GM12878 (cell line): ENCODE measurements at regions not wholly inside any gene's neighbourhood (a gene's known extent, or its start where the extent isn't known, plus 50 kb on each side); places are given as distances from the start of the nearest gene placed in this dataset.

ENCODE experiments used
- ATAC-seq: fragments of 200-7000 bp; cut with Tn5 transposase; 3 replicates; pipeline ENCODE4 v1.9.1; 2020; ENCODE audit warnings: mild to moderate bottlenecking, moderate library complexity
- BruUV-seq: library from RNA; stranded (reverse); fragments of 400-500 nt; replicated peaks from 2 replicates; lab custom pipeline; 2021; lab: Mats Ljungman, UMichigan
- CTCF ChIA-PET: fragments of 300-600 bp; sonication (Branson Sonifier 250); formaldehyde crosslinking; extraction: SDS; loops from one replicate; lab custom pipeline; 2021; ENCODE audit warnings: inconsistent platforms; lab: Yijun Ruan, JAX
- POLR2A ChIA-PET: fragments of 350-600 bp; formaldehyde crosslinking; extraction: SDS; loops from one replicate; lab custom pipeline; 2021; ENCODE audit warnings: inconsistent platforms; lab: Charles Lee
- RAD21 ChIA-PET: fragments of 300-600 bp; sonication (Branson Sonifier 250); formaldehyde crosslinking; loops from one replicate; lab custom pipeline; 2023; ENCODE audit warnings: antibody characterized with exemption; ENCODE audit not compliant: unreplicated experiment; lab: Charles Lee
- SMC1A ChIA-PET: fragments of 300-600 bp; sonication (Branson Sonifier 250); formaldehyde crosslinking; loops from one replicate; lab custom pipeline; 2023; ENCODE audit not compliant: unreplicated experiment, uncharacterized antibody; lab: Charles Lee
- DNase-seq: peaks from one replicate; pipeline ENCODE4 v3.0.0-alpha.2; 2011; ENCODE audit warnings: low read depth, low spot score
- FAIRE-seq: peaks from 3 replicates; lab custom pipeline; 2011; peaks lifted over from hg19 to GRCh38; lab: Jason Lieb, UNC
- H2AFZ ChIP-seq: 2 replicates; pipeline ENCODE4 v1.6.0; 2011; ENCODE audit warnings: low read depth, low read length, control low read depth; ENCODE audit not compliant: control insufficient read depth
- H3K27ac ChIP-seq: 2 replicates; pipeline ENCODE4 v1.5.1; 2011; ENCODE audit warnings: control low read depth; ENCODE audit not compliant: control insufficient read depth, insufficient read depth
- H3K27me3 ChIP-seq, 2 experiments: replicated peaks in 1 of 2; 2 replicates each; pipeline versions ENCODE4 v1.6.0 to v1.6.1; 2011; ENCODE audit warnings: low read length in 1 of 2; ENCODE audit not compliant: control insufficient read depth in 2 of 2, insufficient read depth in 2 of 2
- H3K36me3 ChIP-seq, 2 experiments: 2 replicates each; pipeline ENCODE4 v1.5.1; 2011; ENCODE audit warnings: low read length in 1 of 2; ENCODE audit not compliant: control insufficient read depth in 2 of 2, insufficient read depth in 2 of 2
- H3K4me1 ChIP-seq: 2 replicates; pipeline ENCODE4 v1.6.1; 2011; ENCODE audit warnings: mild to moderate bottlenecking, low read length, moderate library complexity, mixed read lengths; ENCODE audit not compliant: control insufficient read depth, insufficient read depth
- H3K4me2 ChIP-seq: 2 replicates; pipeline ENCODE4 v1.6.0; 2011; ENCODE audit warnings: control low read depth; ENCODE audit not compliant: control insufficient read depth, insufficient read depth
- H3K4me3 ChIP-seq: fragments of 200-600 bp; sonication (generic); 2 replicates; pipeline ENCODE4 v1.5.1; 2016
- H3K79me2 ChIP-seq: 2 replicates; pipeline ENCODE4 v1.6.0; 2011; ENCODE audit warnings: low read length; ENCODE audit not compliant: control insufficient read depth, insufficient read depth
- H3K9ac ChIP-seq: 2 replicates; pipeline ENCODE4 v1.8.0; 2011; ENCODE audit warnings: low read length, control low read depth, mixed read lengths; ENCODE audit not compliant: control insufficient read depth, insufficient read depth
- H3K9me3 ChIP-seq: replicated peaks from 3 replicates; pipeline ENCODE4 v1.5.1; 2011; ENCODE audit warnings: mild to moderate bottlenecking, low read length; ENCODE audit not compliant: control insufficient read depth, insufficient read depth
- H4K20me1 ChIP-seq: 2 replicates; pipeline ENCODE4 v1.6.0; 2011; ENCODE audit not compliant: control insufficient read depth, insufficient read depth
- ASH2L ChIP-seq: fragments of 300-600, 200-600 bp; sonication (generic); IDR thresholded peaks from 2 replicates; pipeline ENCODE4 v1.6.1; 2017; ENCODE audit warnings: low read depth, mild to moderate bottlenecking, borderline replicate concordance
- KLF5 ChIP-seq: fragments of 450-650 bp; IDR thresholded peaks from 2 replicates; pipeline ENCODE4 v1.6.1; 2014; ENCODE audit warnings: mild to moderate bottlenecking; ENCODE audit not compliant: partially characterized antibody
- NR2C2 ChIP-seq: IDR thresholded peaks from 2 replicates; pipeline ENCODE4 v1.6.1; 2011; ENCODE audit warnings: borderline replicate concordance, low read depth; ENCODE audit not compliant: control insufficient read depth, insufficient read length
- POLR2A ChIP-seq: IDR thresholded peaks from 2 replicates; pipeline ENCODE4 v1.6.1; 2011; ENCODE audit warnings: low read depth, mild to moderate bottlenecking, low read length
- PRDM15 ChIP-seq: fragments of 450-650 bp; formaldehyde crosslinking; IDR thresholded peaks from 2 replicates; pipeline ENCODE4 v1.4.0; 2020; ENCODE audit warnings: mild to moderate bottlenecking, moderate library complexity
- WGBS: methylation state at CpG from one replicate; pipeline ENCODE4 v1.1.6; 2016; ENCODE audit warnings: low lambda C conversion rate; ENCODE audit not compliant: insufficient replicate concordance, insufficient coverage; ENCODE audit errors: missing lambda C conversion rate; 5-methylcytosine and 5-hydroxymethylcytosine counted together
- in situ Hi-C: fragments of 300-500 bp; cut with MboI; formaldehyde crosslinking; loops from 9 replicates; pipeline ENCODE4 v1.14.3; 2018; ENCODE audit warnings: mixed read lengths
- intact Hi-C: fragments of 100-400 bp; cut with micrococcal nuclease; formaldehyde crosslinking; loops from one replicate; pipeline ENCODE4 v1.14.2; 2022; ENCODE audit not compliant: unreplicated experiment

- Histone ChIP-seq H4K20me1 (no peaks in the 10 kb centered on the region), H3K4me3 (no peak overlapping the region), H2AFZ (no peak overlapping the region), H3K36me3 (no peaks in the 10 kb centered on the region), H3K27me3 (no peaks in the 10 kb centered on the region), H3K4me2 (no peak overlapping the region), H3K79me2 (no peaks in the 10 kb centered on the region), H3K9me3 (no peaks in the 10 kb centered on the region), H3K4me1 (no peaks in the 10 kb centered on the region), H3K27ac (no peak overlapping the region), H3K9ac (no peak overlapping the region)
- POLR2A ChIA-PET, result interaction anchor here (1.1 kb wide), 1 partner anchor 16 kb away, joined by 3 read pairs; no protein-coding TSS in a partner anchor
- BruUV-seq, result no TSS peak
- in situ Hi-C loops (no loop called here), intact Hi-C loops (no loop called here)
- no peak for ATAC-seq
- WGBS, result 82% methylated on average over 8 of the region's 8 CpGs
- TF ChIP-seq PRDM15 (CRISPR knock-in tag) (no peak), KLF5 (no peak), POLR2A (no peak), NR2C2 (no peak), ASH2L (no peak)
- SMC1A ChIA-PET, result interaction anchor here (1.6 to 3.9 kb wide), 2 partner anchors 85 to 210 kb away, joined by 3 to 78 read pairs; no protein-coding TSS in a partner anchor
- no peak for DNase-seq
- RAD21 ChIA-PET, result interaction anchor here (5.1 kb wide), 1 partner anchor 209 kb away, joined by 98 read pairs; the partner anchor contains the start of gene TNPO1
- FAIRE-seq, result no peak
- CTCF ChIA-PET, result interaction anchor here (5.6 kb wide), 1 partner anchor 211 kb away, joined by 194 read pairs; the partner anchor contains the start of gene TNPO1
Measured at GRCh38 chr5:72608297-72608696, 101.1 kb upstream of the ZNF366 start.
